Inferior parietal cortex (tissue), 1 donor: ENCODE measurements at regions not wholly inside any gene's neighbourhood (a gene's known extent, or its start where the extent isn't known, plus 50 kb on each side); places are given as distances from the start of the nearest gene placed in this dataset.
"Not testable (repeated sequence)": the region's sequence is repeated elsewhere in the genome, so short reads cannot be mapped to it uniquely, and the experiment has no call there.

ENCODE experiments used
- DNase-seq: peaks from one replicate; pipeline ENCODE4 v3.0.0-alpha.2; 2016; ENCODE audit errors: extremely low spot score

GRCh38 chr13:88707646-88708045, 1036.5 kb downstream of the SLITRK5 start:
- DNase-seq = no peak

GRCh38 chr13:88717946-88718345, 1046.8 kb downstream of the SLITRK5 start:
- DNase-seq = no peak

- DNase-seq = no peak
Observed at GRCh38 chr13:88718781-88719180, 1047.6 kb downstream of the SLITRK5 start.

DNA sequence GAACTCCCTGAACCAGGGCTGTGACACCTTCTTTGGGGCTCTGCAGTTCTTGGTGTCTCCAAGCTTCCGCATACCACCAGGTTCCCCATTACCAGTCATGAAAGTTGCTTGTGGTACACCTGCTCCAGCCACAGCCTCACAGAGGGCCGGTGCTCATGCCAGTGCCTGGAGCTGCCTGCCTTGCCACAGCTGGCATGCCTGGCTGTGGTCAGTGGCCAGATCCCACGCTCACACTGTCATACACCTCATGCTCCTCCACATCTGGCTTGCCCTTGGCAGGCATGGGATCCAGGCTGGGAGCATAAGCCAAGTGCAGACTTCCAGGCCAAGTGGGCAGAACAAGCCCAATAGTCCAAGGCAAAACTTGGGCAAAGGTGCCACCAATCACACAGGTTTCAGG, 1054.9 kb downstream of the SLITRK5 start:
- no peak for DNase-seq

- not testable (repeated sequence) for DNase-seq
Observed at GRCh38 chr13:88727236-88727635, 1056.1 kb downstream of the SLITRK5 start.

- no peak for DNase-seq
Observed at GRCh38 chr13:88729605-88730004, 1058.4 kb downstream of the SLITRK5 start.

DNA sequence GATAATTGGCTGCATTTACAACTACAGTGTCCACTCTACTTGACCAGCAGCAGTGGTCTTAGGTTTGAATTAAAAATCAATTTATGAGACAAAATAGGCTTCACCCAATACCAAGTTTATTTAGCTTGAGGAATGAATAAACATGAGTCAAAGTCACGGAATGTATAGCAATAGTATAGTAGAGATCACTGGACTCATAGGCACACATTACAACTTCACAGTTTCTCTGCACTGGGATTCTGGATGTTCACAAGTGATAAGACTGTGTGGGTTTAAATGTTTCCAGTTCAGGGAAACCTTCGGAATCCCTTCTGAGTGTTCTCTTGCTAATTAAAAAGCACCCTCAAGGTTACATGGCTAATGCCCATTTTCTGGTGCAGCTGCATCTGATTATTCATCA, 1064.9 kb downstream of the SLITRK5 start:
- no peak for DNase-seq

- no peak for DNase-seq
Observed at GRCh38 chr13:88739195-88739594, 1068.0 kb downstream of the SLITRK5 start.

DNA sequence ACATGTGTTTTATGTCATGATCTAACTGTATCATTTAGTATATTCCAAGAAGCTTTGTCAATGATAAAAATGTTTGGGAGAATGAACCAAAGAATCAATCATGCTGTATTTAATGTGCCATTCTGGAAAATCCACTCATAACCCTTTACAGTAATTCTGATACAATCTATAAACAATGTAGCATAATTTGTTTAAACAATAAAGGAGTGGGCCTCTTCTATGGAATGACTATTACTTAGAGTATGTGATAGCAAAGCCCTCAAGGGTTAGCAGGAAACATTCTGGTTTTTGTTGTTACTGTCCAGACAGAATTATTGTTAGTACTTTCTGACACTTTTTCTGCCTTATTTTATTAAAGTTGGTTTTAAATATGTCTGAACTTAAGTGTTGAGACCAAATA, 1073.1 kb downstream of the SLITRK5 start:
- DNase-seq = no peak

DNA sequence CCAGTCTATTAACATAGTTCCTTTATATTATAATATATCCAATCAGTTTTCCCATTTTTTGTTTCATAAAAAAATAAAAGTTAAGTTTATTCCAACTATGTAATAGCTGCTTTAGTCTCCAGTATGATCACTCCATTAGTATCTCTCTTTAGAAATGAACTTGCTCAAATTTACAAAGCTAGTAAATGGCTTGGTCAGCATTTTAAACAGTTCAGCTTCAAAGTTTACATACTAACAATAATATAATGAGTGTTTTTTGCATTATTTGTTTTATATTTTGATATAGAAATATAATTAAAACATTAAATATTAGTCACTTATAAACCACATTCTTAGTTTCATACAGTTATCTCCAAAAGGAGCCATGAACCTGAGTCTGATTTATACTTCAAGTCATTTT, 1073.8 kb downstream of the SLITRK5 start:
- no peak for DNase-seq

- no peak for DNase-seq
Observed at GRCh38 chr13:88752041-88752440, 1080.9 kb downstream of the SLITRK5 start.

DNA sequence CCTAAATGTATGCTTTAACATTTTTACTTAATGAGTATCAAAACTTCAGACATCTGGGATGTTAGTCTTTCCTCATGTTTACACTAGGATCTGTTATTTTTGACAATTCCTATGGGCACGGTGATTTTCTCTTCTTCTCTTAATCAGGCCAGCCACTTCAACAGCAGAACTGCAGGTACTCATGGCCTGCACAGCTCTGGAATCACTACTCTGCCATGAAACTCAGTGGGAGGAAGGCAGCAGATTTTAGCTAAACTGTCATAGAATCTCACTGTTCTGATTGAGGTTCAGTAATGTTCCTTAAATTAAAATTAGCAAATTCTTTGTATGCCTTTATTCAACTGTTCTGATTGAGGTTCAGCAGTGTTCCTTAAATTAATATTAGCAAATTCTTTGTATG, 1083.0 kb downstream of the SLITRK5 start:
- DNase-seq = no peak

DNA sequence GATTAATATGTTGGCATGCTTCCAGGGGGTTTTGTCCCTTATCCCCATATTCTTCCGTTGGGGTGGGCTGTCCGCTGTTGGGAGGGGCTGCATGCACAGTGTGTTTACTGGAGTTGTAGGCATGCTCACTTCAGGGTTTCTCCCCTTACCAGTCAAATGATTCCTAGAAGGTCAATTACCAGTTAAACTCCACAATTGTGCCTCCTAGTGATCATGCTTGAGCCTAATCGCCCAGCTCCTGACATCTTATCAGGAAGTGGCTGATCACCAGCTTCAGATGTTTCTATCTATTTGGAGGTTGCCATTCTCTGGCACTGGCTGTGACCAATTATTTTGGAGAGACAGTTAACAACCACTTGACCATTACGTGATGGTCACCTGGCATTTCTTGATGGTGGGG, 1090.0 kb downstream of the SLITRK5 start:
- DNase-seq = no peak

GRCh38 chr13:88764103-88764502, 1092.9 kb downstream of the SLITRK5 start:
- no peak for DNase-seq

DNA sequence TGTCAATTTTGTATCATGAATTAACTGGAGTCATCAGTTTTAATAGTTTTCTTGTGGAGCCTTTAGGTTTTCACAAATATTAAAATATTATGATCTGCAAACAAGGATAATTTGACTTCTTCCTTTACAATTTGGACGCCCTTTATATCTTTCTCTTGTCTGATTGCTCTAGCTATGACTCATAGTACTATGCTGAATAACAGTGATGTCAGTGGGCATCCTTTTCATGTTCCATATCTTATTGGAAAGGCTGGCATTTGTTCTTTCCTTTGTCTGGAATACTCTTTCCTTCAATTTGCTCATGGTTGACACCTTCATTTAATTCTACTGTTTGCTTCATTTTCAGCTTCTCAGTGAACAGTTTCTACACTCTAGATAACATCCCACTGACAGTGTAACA, 1129.3 kb downstream of the SLITRK5 start:
- no peak for DNase-seq

- DNase-seq = no peak
Observed at GRCh38 chr13:88801361-88801760, 1130.2 kb downstream of the SLITRK5 start.

- no peak for DNase-seq
Observed at GRCh38 chr13:88802886-88803285, 1131.7 kb downstream of the SLITRK5 start.

DNA sequence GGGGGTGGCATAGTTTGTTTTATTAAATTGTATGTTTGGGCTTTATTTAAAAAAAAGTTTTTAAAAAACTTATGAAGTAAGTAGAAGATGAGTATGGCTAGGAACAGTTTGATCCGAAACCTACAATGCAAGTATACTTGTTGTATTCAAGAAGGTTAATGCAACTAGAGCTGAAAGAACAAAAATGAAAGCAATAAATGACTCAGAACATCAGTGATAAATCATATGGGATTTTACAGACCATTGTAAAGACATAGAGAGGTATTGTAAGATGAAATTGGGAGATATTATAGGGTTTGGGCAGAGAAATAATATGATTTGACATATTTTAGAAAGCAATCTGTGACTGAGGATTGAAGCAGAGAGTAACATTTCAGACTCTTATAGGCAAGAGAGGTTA, 1135.3 kb downstream of the SLITRK5 start:
- no peak for DNase-seq

DNA sequence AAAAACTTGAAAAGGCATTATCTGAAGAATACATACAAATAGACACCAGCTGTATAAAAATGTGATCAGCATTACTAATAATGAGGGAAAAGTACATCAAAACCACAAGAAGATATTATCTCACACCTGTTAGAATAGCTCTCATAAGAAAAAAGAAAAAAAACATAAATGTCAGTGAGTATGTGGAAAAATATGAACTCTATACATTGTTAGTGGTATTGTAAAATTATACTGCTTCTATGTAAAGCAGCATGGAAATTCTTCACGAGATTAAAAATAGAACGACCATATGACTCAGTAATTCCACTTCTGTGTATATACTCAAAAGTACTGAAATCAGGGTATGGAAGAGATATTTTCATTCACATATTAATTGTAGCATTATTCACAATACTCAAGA, 1146.4 kb downstream of the SLITRK5 start:
- no peak for DNase-seq

DNA sequence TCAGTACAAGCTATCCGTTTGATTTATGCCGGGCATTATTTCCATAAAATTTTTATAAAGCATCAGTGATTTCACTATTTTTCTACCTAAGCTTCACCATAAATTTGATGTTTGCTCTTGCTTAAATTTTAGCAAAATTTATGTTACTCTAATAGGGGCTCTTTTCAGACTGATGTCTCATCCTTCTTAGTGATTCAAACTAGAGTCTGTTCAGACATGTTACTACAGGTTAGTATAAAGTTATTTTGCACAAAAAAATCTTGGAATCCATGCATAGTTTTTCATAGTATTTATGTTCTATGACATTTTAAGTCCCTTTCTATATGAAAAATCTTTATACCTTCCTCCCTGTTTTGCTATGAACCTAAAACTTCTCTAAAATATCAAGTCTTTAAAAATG, 1151.9 kb downstream of the SLITRK5 start:
- no peak for DNase-seq

DNA sequence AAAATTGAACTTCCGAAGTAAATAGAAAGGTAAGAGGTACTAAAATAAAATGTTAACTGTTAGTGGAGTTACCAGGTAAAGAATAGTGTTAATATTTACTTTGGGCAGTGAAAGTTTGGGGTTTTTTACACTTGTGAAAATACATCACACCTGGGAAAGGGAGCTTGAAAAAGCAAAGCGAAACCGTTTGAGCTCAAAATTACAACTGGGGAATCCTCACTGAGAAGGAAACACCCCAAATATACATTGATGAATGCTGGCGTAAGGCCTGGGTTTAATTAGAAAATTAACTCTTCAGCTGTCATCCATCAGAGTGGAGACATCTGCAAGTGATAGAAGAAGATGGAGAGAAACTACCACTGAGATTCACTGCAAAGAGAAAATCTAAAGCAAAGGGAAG, 1153.0 kb downstream of the SLITRK5 start:
- no peak for DNase-seq

DNA sequence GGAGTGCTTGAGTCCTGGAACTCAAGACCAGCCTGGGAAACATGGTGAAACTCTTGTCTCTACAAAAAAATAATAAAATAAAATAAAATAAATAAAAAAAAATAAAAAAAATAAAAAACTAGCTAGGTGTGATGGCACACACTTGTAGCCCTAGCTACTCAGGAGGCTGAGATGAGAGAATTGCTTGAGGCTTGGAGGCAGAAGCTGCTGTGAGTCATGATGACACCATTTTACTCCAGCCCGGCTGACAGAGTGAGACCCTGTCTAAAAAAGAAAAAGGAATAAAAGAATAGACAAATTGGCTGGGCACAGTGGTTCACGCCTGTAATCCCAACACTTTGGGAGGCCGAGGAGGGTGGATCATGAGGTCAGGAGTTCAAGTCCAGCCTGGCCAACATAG, 1168.9 kb downstream of the SLITRK5 start:
- DNase-seq = no peak

- DNase-seq = not testable (repeated sequence)
Observed at GRCh38 chr13:88852293-88852692, 1181.1 kb downstream of the SLITRK5 start.

DNA sequence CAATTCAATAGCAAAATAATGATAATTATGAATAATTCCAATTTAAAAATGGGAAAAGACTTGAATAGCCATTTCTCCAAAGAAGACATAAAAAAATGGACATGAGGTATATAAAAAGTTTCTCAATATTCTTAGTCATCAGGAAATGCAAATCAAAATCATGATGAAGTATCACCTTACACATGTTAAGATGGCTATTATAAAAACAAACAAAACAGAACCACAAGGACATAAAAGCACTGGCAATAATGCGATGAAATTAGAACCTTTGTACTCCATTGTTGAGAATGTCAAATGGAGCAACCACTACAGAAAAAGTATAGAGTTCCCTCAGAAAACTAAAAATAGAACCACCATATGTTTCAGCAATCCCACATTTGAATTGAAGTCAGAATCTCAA, 1186.1 kb downstream of the SLITRK5 start:
- no peak for DNase-seq

DNA sequence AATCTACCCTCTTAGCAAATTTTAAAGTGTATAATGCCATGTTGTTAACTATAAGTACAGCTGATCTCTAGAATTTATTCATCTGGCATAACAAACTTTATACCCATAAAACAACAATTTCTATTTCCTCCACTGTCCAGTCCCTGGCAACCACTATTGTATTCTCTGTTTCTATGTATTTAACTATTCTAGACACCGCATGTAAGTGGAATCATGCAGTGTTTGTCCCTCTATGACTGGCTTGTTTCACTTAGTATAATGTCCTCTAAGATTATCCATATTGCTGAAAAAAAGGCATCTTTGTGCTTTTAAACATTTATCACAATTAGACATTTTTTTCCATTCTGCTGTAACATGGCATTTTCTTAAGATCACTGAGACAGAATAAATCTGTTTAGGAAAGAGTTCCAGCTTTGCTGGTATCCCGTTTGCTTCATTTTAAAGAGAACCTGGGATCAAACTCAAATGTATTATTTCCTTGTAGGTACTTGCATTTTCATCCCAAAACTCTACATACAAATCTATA, 1191.0 kb downstream of the SLITRK5 start:
- DNase-seq = no peak
